Caco-2 (cell line): ENCODE measurements at regions not wholly inside any gene's neighbourhood (a gene's known extent, or its start where the extent isn't known, plus 50 kb on each side); places are given as distances from the start of the nearest gene placed in this dataset.

Source experiments
- BruUV-seq: library from RNA; stranded (reverse); fragments of 400-500 nt; replicated peaks from 2 replicates; lab custom pipeline; 2021; lab: Mats Ljungman, UMichigan
- CTCF ChIA-PET: fragments of 300-600 bp; sonication (Branson Sonifier 250); formaldehyde crosslinking; loops from one replicate; lab custom pipeline; 2022; ENCODE audit warnings: antibody characterized with exemption; lab: Charles Lee
- POLR2A ChIA-PET: fragments of 300-600 bp; sonication (Branson Sonifier 250); formaldehyde crosslinking; loops from one replicate; lab custom pipeline; 2022; ENCODE audit warnings: antibody characterized with exemption; lab: Charles Lee
- DNase-seq, 2 experiments: peaks; one replicate each; pipeline versions ENCODE4 v3.0.0 to v3.0.0-alpha.2; 2020 to 2022
- H3K27me3 ChIP-seq: replicated peaks from 2 replicates; pipeline ENCODE4 v1.6.0; 2011; ENCODE audit warnings: low read length; ENCODE audit not compliant: control insufficient read depth, insufficient read depth
- H3K36me3 ChIP-seq: 2 replicates; pipeline ENCODE4 v1.5.1; 2011; ENCODE audit warnings: low read length; ENCODE audit not compliant: control insufficient read depth, insufficient read depth
- H3K4me1 ChIP-seq: fragments of 250-450 bp; sonication (Bioruptor Pico); 2 replicates; pipeline ENCODE4 v1.5.1; 2020; ENCODE audit warnings: mild to moderate bottlenecking
- H3K4me3 ChIP-seq: 2 replicates; pipeline ENCODE4 v1.5.1; 2011; ENCODE audit warnings: low read depth, mild to moderate bottlenecking, control low read depth, low read length
- H3K9me3 ChIP-seq: fragments of 250-450 bp; sonication (Bioruptor Pico); 2 replicates; pipeline ENCODE4 v1.5.1; 2020; ENCODE audit warnings: mild to moderate bottlenecking, moderate library complexity
- H3K27ac Mint-ChIP-seq: one replicate; pipeline ENCODE4 v1.8.0; 2022; ENCODE audit warnings: mixed read lengths; ENCODE audit not compliant: unreplicated experiment
- H3K27me3 Mint-ChIP-seq: one replicate; pipeline ENCODE4 v1.8.0; 2022; ENCODE audit warnings: mixed read lengths; ENCODE audit not compliant: insufficient read depth, unreplicated experiment
- H3K36me3 Mint-ChIP-seq: one replicate; pipeline ENCODE4 v1.8.0; 2022; ENCODE audit warnings: mild to moderate bottlenecking, mixed read lengths; ENCODE audit not compliant: insufficient read depth, unreplicated experiment
- H3K4me1 Mint-ChIP-seq: one replicate; pipeline ENCODE4 v1.8.0; 2022; ENCODE audit warnings: low read depth, mixed read lengths; ENCODE audit not compliant: unreplicated experiment
- H3K4me3 Mint-ChIP-seq: one replicate; pipeline ENCODE4 v1.8.0; 2022; ENCODE audit warnings: mild to moderate bottlenecking, moderate library complexity, mixed read lengths; ENCODE audit not compliant: unreplicated experiment
- H3K9me3 Mint-ChIP-seq: one replicate; pipeline ENCODE4 v1.8.0; 2022; ENCODE audit warnings: mixed read lengths; ENCODE audit not compliant: unreplicated experiment
- CTCF ChIP-seq, 2 experiments: fragments of 200-600 bp in 1 of 2; IDR thresholded peaks; 1 replicate in 1 of 2; 2 replicates in 1 of 2; pipeline versions ENCODE4 v1.5.1 to v1.8.0; 2011 to 2022; ENCODE audit warnings: antibody characterized with exemption in 1 of 2, control low read depth in 1 of 2, inconsistent platforms in 1 of 2, low read depth in 1 of 2, low read length in 1 of 2, mild to moderate bottlenecking in 1 of 2, moderate library complexity in 1 of 2; ENCODE audit not compliant: insufficient read depth in 1 of 2, severe bottlenecking in 1 of 2, unreplicated experiment in 1 of 2
- intact Hi-C: fragments of 100-400 bp; cut with micrococcal nuclease; formaldehyde crosslinking; loops from one replicate; pipeline ENCODE4 v1.10.0; 2022; ENCODE audit not compliant: unreplicated experiment

- Histone ChIP-seq H3K27me3 (no peaks in the 10 kb centered on the region), H3K36me3 (no peaks in the 10 kb centered on the region), H3K4me1 (no peaks in the 10 kb centered on the region), H3K4me3 (no peak overlapping the region), H3K9me3 (no peaks in the 10 kb centered on the region)
- H3K4me3 Mint-ChIP-seq = no peak overlapping the region
- no peak for DNase-seq
- ChIA-PET POLR2A (no interaction called here), CTCF (no interaction called here)
- H3K9me3 Mint-ChIP-seq = no peaks in the 10 kb centered on the region
- no TSS peak for BruUV-seq
- intact Hi-C loops = no loop called here
- no peak for TF ChIP-seq CTCF (IDR thresholded peaks at IDR 0.05; ENCODE audit: insufficient read depth in 1 of 2, low read depth in 1 of 2, low read length in 1 of 2, severe bottlenecking in 1 of 2, unreplicated experiment in 1 of 2)
- peaks cover 5% of the 10 kb centered on the region for H3K27me3 Mint-ChIP-seq
- no peak overlapping the region for H3K27ac Mint-ChIP-seq
- no peaks in the 10 kb centered on the region for H3K36me3 Mint-ChIP-seq
- H3K4me1 Mint-ChIP-seq = no peaks in the 10 kb centered on the region
Measured at GRCh38 chr5:107277485-107278125, 393.1 kb downstream of the EFNA5 start.

- Mint-ChIP-seq H3K9me3 (no peaks in the 10 kb centered on the region), H3K27me3 (peaks cover 5% of the 10 kb centered on the region), H3K4me3 (no peak overlapping the region), H3K27ac (no peak overlapping the region), H3K4me1 (no peaks in the 10 kb centered on the region), H3K36me3 (no peaks in the 10 kb centered on the region)
- TF ChIP-seq CTCF (IDR thresholded peaks at IDR 0.05; ENCODE audit: insufficient read depth in 1 of 2, low read depth in 1 of 2, low read length in 1 of 2, severe bottlenecking in 1 of 2, unreplicated experiment in 1 of 2) = no peak
- DNase-seq = no peak
- CTCF ChIA-PET = no interaction called here
- no peaks in the 10 kb centered on the region for H3K36me3 ChIP-seq
- no peaks in the 10 kb centered on the region for H3K27me3 ChIP-seq
- intact Hi-C loops = no loop called here
- POLR2A ChIA-PET = no interaction called here
- H3K4me3 ChIP-seq = no peak overlapping the region
- BruUV-seq = no TSS peak
- no peaks in the 10 kb centered on the region for H3K9me3 ChIP-seq
- H3K4me1 ChIP-seq = no peaks in the 10 kb centered on the region
Measured at GRCh38 chr5:107275333-107275732, 395.4 kb downstream of the EFNA5 start.

GRCh38 chr5:107274571-107274970, 396.2 kb downstream of the EFNA5 start:
- no peak for TF ChIP-seq CTCF (IDR thresholded peaks at IDR 0.05; ENCODE audit: insufficient read depth in 1 of 2, low read depth in 1 of 2, low read length in 1 of 2, severe bottlenecking in 1 of 2, unreplicated experiment in 1 of 2)
- ChIA-PET POLR2A (no interaction called here), CTCF (no interaction called here)
- BruUV-seq = no TSS peak
- Mint-ChIP-seq H3K4me1 (no peaks in the 10 kb centered on the region), H3K27ac (no peak overlapping the region), H3K36me3 (no peaks in the 10 kb centered on the region), H3K27me3 (peaks cover 5% of the 10 kb centered on the region), H3K4me3 (no peak overlapping the region), H3K9me3 (no peaks in the 10 kb centered on the region)
- intact Hi-C loops = no loop called here
- H3K36me3 ChIP-seq = no peaks in the 10 kb centered on the region
- no peak overlapping the region for H3K4me3 ChIP-seq
- H3K4me1 ChIP-seq = no peaks in the 10 kb centered on the region
- H3K9me3 ChIP-seq = no peaks in the 10 kb centered on the region
- H3K27me3 ChIP-seq = no peaks in the 10 kb centered on the region
- DNase-seq = no peak
